Panc1 (cell line): ENCODE measurements at regions not wholly inside any gene's neighbourhood (a gene's known extent, or its start where the extent isn't known, plus 50 kb on each side); places are given as distances from the start of the nearest gene placed in this dataset.

Experiments
- ATAC-seq: fragments of 200-7000 bp; cut with Tn5 transposase; 2 replicates; pipeline ENCODE4 v1.9.1; 2020; ENCODE audit warnings: mild to moderate bottlenecking, moderate library complexity
- BruUV-seq: library from RNA; stranded (reverse); fragments of 400-500 nt; replicated peaks from 2 replicates; lab custom pipeline; 2021; lab: Mats Ljungman, UMichigan
- CTCF ChIA-PET: fragments of 300-600 bp; sonication (Branson Sonifier 250); formaldehyde crosslinking; loops from one replicate; lab custom pipeline; 2022; ENCODE audit warnings: antibody characterized with exemption; lab: Charles Lee
- POLR2A ChIA-PET: fragments of 300-600 bp; sonication (Branson Sonifier 250); formaldehyde crosslinking; loops from one replicate; lab custom pipeline; 2022; ENCODE audit warnings: antibody characterized with exemption; lab: Charles Lee
- DNase-seq: peaks from one replicate; pipeline ENCODE4 v3.0.0-alpha.2; 2010; ENCODE audit warnings: low read depth, low spot score
- H3K27ac ChIP-seq: 2 replicates; pipeline ENCODE4 v1.5.1; 2011; ENCODE audit warnings: mild to moderate bottlenecking, low read length, inconsistent platforms
- H3K27me3 ChIP-seq: fragments of 200-500 bp; sonication (Bioruptor generic); 2 replicates; pipeline ENCODE4 v1.6.0; 2014; ENCODE audit warnings: low read length, inconsistent platforms; ENCODE audit not compliant: control insufficient read depth, insufficient read depth
- H3K36me3 ChIP-seq: fragments of 200-500 bp; sonication (Bioruptor generic); 2 replicates; pipeline ENCODE4 v1.5.1; 2014; ENCODE audit warnings: inconsistent platforms, mild to moderate bottlenecking, low read length, moderate library complexity; ENCODE audit not compliant: control insufficient read depth, insufficient read depth
- H3K4me1 ChIP-seq: 2 replicates; pipeline ENCODE4 v1.5.1; 2011; ENCODE audit warnings: inconsistent platforms, mild to moderate bottlenecking, low read length, moderate library complexity; ENCODE audit not compliant: control insufficient read depth, insufficient read depth
- H3K4me3 ChIP-seq, 2 experiments: 2 replicates each; pipeline ENCODE4 v1.5.1; 2011 to 2012; ENCODE audit warnings: low read depth in 2 of 2, low read length in 2 of 2, mild to moderate bottlenecking in 2 of 2, inconsistent platforms in 1 of 2, moderate library complexity in 1 of 2
- H3K9me3 ChIP-seq: fragments of 200-500 bp; sonication (Bioruptor generic); 2 replicates; pipeline ENCODE4 v1.5.1; 2014; ENCODE audit warnings: low read depth, mild to moderate bottlenecking, inconsistent platforms, low read length, moderate library complexity; ENCODE audit not compliant: control insufficient read depth, insufficient read depth
- POLR2AphosphoS5 ChIP-seq: IDR thresholded peaks from 2 replicates; pipeline ENCODE4 v1.6.1; 2012; ENCODE audit warnings: mild to moderate bottlenecking, low read depth, low read length, moderate library complexity
- SIN3A ChIP-seq: IDR thresholded peaks from 2 replicates; pipeline ENCODE4 v1.6.1; 2012; ENCODE audit warnings: low read depth, mild to moderate bottlenecking, low read length, moderate library complexity, borderline replicate concordance; ENCODE audit not compliant: insufficient read depth
- TCF7L2 ChIP-seq: IDR thresholded peaks from 2 replicates; pipeline ENCODE4 v1.6.1; 2011; ENCODE audit warnings: mild to moderate bottlenecking, low read depth, low read length, inconsistent platforms
- in situ Hi-C: cut with HindIII; loops from 2 replicates; pipeline ENCODE4 v1.10.0; 2016; ENCODE audit warnings: low sequenced_read_pairs, low pct_unique_long_range_greater_than_20kb
- intact Hi-C: fragments of 100-400 bp; cut with micrococcal nuclease; formaldehyde crosslinking; loops from one replicate; pipeline ENCODE4 v1.10.0; 2022; ENCODE audit not compliant: unreplicated experiment
- TF ChIP-seq, protein P1 (sequence below): fragments of 450-650 bp; IDR thresholded peaks from 2 replicates; pipeline ENCODE4 v1.5.1; 2017; ENCODE audit warnings: mild to moderate bottlenecking
- TF ChIP-seq, protein P2 (sequence below), 2 experiments: IDR thresholded peaks; 2 replicates each; pipeline ENCODE4 v1.6.1; 2011 to 2012; ENCODE audit warnings: low read depth in 2 of 2, control low read depth in 1 of 2, low read length in 1 of 2, mild to moderate bottlenecking in 1 of 2, moderate library complexity in 1 of 2; ENCODE audit not compliant: insufficient read depth in 1 of 2

GRCh38 chr7:81036871-81037270, 118.0 kb upstream of the SEMA3C start:
- DNase-seq (no peak), ATAC-seq (no peak)
- Histone ChIP-seq H3K4me3 (no peak overlapping the region), H3K9me3 (no peaks in the 10 kb centered on the region), H3K36me3 (no peaks in the 10 kb centered on the region), H3K27me3 (no peaks in the 10 kb centered on the region), H3K27ac (no peak overlapping the region), H3K4me1 (no peaks in the 10 kb centered on the region)
- intact Hi-C loops = no loop called here
- BruUV-seq = no TSS peak
- ChIA-PET POLR2A (no interaction called here), CTCF (no interaction called here)
- in situ Hi-C loops = no loop called here
- no peak for TF ChIP-seq POLR2AphosphoS5
- TF ChIP-seq SIN3A = no peak
- TF ChIP-seq, protein P1, sequence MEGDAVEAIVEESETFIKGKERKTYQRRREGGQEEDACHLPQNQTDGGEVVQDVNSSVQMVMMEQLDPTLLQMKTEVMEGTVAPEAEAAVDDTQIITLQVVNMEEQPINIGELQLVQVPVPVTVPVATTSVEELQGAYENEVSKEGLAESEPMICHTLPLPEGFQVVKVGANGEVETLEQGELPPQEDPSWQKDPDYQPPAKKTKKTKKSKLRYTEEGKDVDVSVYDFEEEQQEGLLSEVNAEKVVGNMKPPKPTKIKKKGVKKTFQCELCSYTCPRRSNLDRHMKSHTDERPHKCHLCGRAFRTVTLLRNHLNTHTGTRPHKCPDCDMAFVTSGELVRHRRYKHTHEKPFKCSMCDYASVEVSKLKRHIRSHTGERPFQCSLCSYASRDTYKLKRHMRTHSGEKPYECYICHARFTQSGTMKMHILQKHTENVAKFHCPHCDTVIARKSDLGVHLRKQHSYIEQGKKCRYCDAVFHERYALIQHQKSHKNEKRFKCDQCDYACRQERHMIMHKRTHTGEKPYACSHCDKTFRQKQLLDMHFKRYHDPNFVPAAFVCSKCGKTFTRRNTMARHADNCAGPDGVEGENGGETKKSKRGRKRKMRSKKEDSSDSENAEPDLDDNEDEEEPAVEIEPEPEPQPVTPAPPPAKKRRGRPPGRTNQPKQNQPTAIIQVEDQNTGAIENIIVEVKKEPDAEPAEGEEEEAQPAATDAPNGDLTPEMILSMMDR = no peak
- no peak for TF ChIP-seq TCF7L2
- TF ChIP-seq, protein P2, sequence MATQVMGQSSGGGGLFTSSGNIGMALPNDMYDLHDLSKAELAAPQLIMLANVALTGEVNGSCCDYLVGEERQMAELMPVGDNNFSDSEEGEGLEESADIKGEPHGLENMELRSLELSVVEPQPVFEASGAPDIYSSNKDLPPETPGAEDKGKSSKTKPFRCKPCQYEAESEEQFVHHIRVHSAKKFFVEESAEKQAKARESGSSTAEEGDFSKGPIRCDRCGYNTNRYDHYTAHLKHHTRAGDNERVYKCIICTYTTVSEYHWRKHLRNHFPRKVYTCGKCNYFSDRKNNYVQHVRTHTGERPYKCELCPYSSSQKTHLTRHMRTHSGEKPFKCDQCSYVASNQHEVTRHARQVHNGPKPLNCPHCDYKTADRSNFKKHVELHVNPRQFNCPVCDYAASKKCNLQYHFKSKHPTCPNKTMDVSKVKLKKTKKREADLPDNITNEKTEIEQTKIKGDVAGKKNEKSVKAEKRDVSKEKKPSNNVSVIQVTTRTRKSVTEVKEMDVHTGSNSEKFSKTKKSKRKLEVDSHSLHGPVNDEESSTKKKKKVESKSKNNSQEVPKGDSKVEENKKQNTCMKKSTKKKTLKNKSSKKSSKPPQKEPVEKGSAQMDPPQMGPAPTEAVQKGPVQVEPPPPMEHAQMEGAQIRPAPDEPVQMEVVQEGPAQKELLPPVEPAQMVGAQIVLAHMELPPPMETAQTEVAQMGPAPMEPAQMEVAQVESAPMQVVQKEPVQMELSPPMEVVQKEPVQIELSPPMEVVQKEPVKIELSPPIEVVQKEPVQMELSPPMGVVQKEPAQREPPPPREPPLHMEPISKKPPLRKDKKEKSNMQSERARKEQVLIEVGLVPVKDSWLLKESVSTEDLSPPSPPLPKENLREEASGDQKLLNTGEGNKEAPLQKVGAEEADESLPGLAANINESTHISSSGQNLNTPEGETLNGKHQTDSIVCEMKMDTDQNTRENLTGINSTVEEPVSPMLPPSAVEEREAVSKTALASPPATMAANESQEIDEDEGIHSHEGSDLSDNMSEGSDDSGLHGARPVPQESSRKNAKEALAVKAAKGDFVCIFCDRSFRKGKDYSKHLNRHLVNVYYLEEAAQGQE (IDR thresholded peaks at IDR 0.05; ENCODE audit: insufficient read depth in 1 of 2, low read depth in 2 of 2, low read length in 1 of 2) = no peak

GRCh38 chr7:81036057-81036456, 117.2 kb upstream of the SEMA3C start:
- no peaks in the 10 kb centered on the region for H3K36me3 ChIP-seq
- H3K27me3 ChIP-seq = no peaks in the 10 kb centered on the region
- no peaks in the 10 kb centered on the region for H3K4me1 ChIP-seq
- no peaks in the 10 kb centered on the region; the same call in 1 of the 2 replicates for H3K9me3 ChIP-seq
- ATAC-seq (no peak), DNase-seq (no peak)
- POLR2A ChIA-PET = no interaction called here
- no TSS peak for BruUV-seq
- H3K4me3 ChIP-seq = no peak overlapping the region
- TF ChIP-seq POLR2AphosphoS5 (no peak), TCF7L2 (no peak), SIN3A (no peak)
- TF ChIP-seq, protein P1 = no peak
- TF ChIP-seq, protein P2 (IDR thresholded peaks at IDR 0.05; ENCODE audit: insufficient read depth in 1 of 2, low read depth in 2 of 2, low read length in 1 of 2) = no peak
- CTCF ChIA-PET = no interaction called here
- in situ Hi-C loops = no loop called here
- peak overlapping the region; percentile 52; the same call in 1 of the 2 replicates for H3K27ac ChIP-seq
- intact Hi-C loops = no loop called here
